BJ (cell line): ENCODE measurements at regions not wholly inside any gene's neighbourhood (a gene's known extent, or its start where the extent isn't known, plus 50 kb on each side); places are given as distances from the start of the nearest gene placed in this dataset.

Source experiments
- CTCF ChIA-PET: fragments of 350-600 bp; formaldehyde crosslinking; extraction: SDS; loops from one replicate; lab custom pipeline; 2021; ENCODE audit warnings: antibody characterized with exemption, inconsistent platforms; lab: Yijun Ruan, JAX
- POLR2A ChIA-PET: fragments of 300-600 bp; sonication (Branson Sonifier 250); formaldehyde crosslinking; extraction: SDS; loops from one replicate; lab custom pipeline; 2021; ENCODE audit warnings: antibody characterized with exemption; lab: Charles Lee
- DNase-seq: peaks from one replicate; pipeline ENCODE4 v3.0.0-alpha.2; 2011; ENCODE audit warnings: low read depth
- H3K27me3 ChIP-seq: 2 replicates; pipeline ENCODE4 v1.6.0; 2011; ENCODE audit warnings: low read length; ENCODE audit not compliant: control insufficient read depth, insufficient read depth
- H3K36me3 ChIP-seq: 2 replicates; pipeline ENCODE4 v1.5.1; 2011; ENCODE audit warnings: low read length; ENCODE audit not compliant: control insufficient read depth, insufficient read depth
- H3K4me3 ChIP-seq: 2 replicates; pipeline ENCODE4 v1.5.1; 2011; ENCODE audit warnings: low read depth, mild to moderate bottlenecking, control low read depth, low read length
- CTCF ChIP-seq: IDR thresholded peaks from 2 replicates; pipeline ENCODE4 v1.5.1; 2011; ENCODE audit warnings: low read depth, mild to moderate bottlenecking, control low read depth, inconsistent platforms, low read length, moderate library complexity; ENCODE audit not compliant: insufficient read depth

GRCh38 chr3:43856351-43856750 is 165.6 kb downstream of the ABHD5 start:
- ChIA-PET CTCF (interaction anchor here (0.8 to 4.3 kb wide), 21 partner anchors 7 to 343 kb away, joined by 3 to 57 read pairs (median 5); no protein-coding TSS in a partner anchor), POLR2A (interaction anchor here (0.5 kb wide), 1 partner anchor 389 kb away, joined by 7 read pairs; no protein-coding TSS in a partner anchor)
- no peak overlapping the region for H3K4me3 ChIP-seq
- DNase-seq = no peak
- H3K36me3 ChIP-seq = no peaks in the 10 kb centered on the region
- TF ChIP-seq CTCF = no peak
- no peaks in the 10 kb centered on the region for H3K27me3 ChIP-seq

GRCh38 chr3:43856761-43857160 is 166.0 kb downstream of the ABHD5 start:
- Histone ChIP-seq H3K4me3 (no peak overlapping the region), H3K36me3 (no peaks in the 10 kb centered on the region), H3K27me3 (no peaks in the 10 kb centered on the region)
- CTCF ChIA-PET = interaction anchor here (1.1 to 4.3 kb wide), 9 partner anchors 10 to 313 kb away, joined by 3 to 57 read pairs (median 7); no protein-coding TSS in a partner anchor
- TF ChIP-seq CTCF = no peak
- POLR2A ChIA-PET = no interaction called here
- DNase-seq = no peak

GRCh38 chr3:43857361-43858293 is 166.9 kb downstream of the ABHD5 start:
- no peak overlapping the region for H3K4me3 ChIP-seq
- POLR2A ChIA-PET = no interaction called here
- CTCF ChIA-PET = interaction anchor here (0.7 to 4.3 kb wide), 5 partner anchors 10 to 22 kb away, joined by 3 to 57 read pairs (median 4); no protein-coding TSS in a partner anchor
- no peak for DNase-seq
- H3K36me3 ChIP-seq = no peaks in the 10 kb centered on the region
- no peak for TF ChIP-seq CTCF
- H3K27me3 ChIP-seq = no peaks in the 10 kb centered on the region

GRCh38 chr3:43858294-43858701 is 167.6 kb downstream of the ABHD5 start:
- Histone ChIP-seq H3K36me3 (no peaks in the 10 kb centered on the region), H3K27me3 (no peaks in the 10 kb centered on the region), H3K4me3 (no peak overlapping the region)
- ChIA-PET CTCF (interaction anchor here (0.7 to 4.3 kb wide), 3 partner anchors 9 to 15 kb away, joined by 4 to 57 read pairs (median 4); no protein-coding TSS in a partner anchor), POLR2A (no interaction called here)
- no peak for DNase-seq
- TF ChIP-seq CTCF = no peak

- Histone ChIP-seq H3K36me3 (no peaks in the 10 kb centered on the region), H3K4me3 (no peak overlapping the region), H3K27me3 (no peaks in the 10 kb centered on the region)
- TF ChIP-seq CTCF = no peak
- DNase-seq = no peak
- ChIA-PET POLR2A (no interaction called here), CTCF (interaction anchor here (0.6 to 1.7 kb wide), 2 partner anchors 9 to 57 kb away, joined by 3 to 4 read pairs; no protein-coding TSS in a partner anchor)
Measured at GRCh38 chr3:43859766-43860165, 169.0 kb downstream of the ABHD5 start.
